CD8-positive, alpha-beta memory T cell (primary cell): ENCODE measurements at regions not wholly inside any gene's neighbourhood (a gene's known extent, or its start where the extent isn't known, plus 50 kb on each side); places are given as distances from the start of the nearest gene placed in this dataset.
"Not testable (repeated sequence)": the region's sequence is repeated elsewhere in the genome, so short reads cannot be mapped to it uniquely, and the experiment has no call there.

Source experiments
- CTCF ChIA-PET: fragments of 350-600 bp; sonication (Branson Sonifier 250); formaldehyde crosslinking; loops from one replicate; lab custom pipeline; 2021; ENCODE audit warnings: antibody characterized with exemption; lab: Charles Lee
- POLR2A ChIA-PET: fragments of 350-600 bp; sonication (Branson Sonifier 250); formaldehyde crosslinking; loops from one replicate; lab custom pipeline; 2021; ENCODE audit warnings: antibody characterized with exemption; lab: Charles Lee
- DNase-seq, 5 donors: peaks; one replicate each; pipeline versions ENCODE4 v3.0.0 to v3.0.0-alpha.2; 2020 to 2022; ENCODE audit warnings: mixed read lengths in 1 of 5
- H3K27ac ChIP-seq: one replicate; pipeline ENCODE4 v1.7.0; 2013; ENCODE audit warnings: low read depth, mild to moderate bottlenecking, low read length, moderate library complexity
- H3K27me3 ChIP-seq: 2 replicates; pipeline ENCODE4 v1.7.0; 2013; ENCODE audit warnings: low read length, mild to moderate bottlenecking; ENCODE audit not compliant: insufficient read depth, poor library complexity, severe bottlenecking
- H3K36me3 ChIP-seq: 2 replicates; pipeline ENCODE4 v1.7.0; 2013; ENCODE audit warnings: mild to moderate bottlenecking, low read length, moderate library complexity; ENCODE audit not compliant: insufficient read depth
- H3K4me1 ChIP-seq: 2 replicates; pipeline ENCODE4 v1.7.0; 2013; ENCODE audit warnings: mild to moderate bottlenecking, low read length, moderate library complexity; ENCODE audit not compliant: insufficient read depth
- H3K4me3 ChIP-seq: 2 replicates; pipeline ENCODE4 v1.7.0; 2013; ENCODE audit warnings: mild to moderate bottlenecking, low read length
- H3K9me3 ChIP-seq: 2 replicates; pipeline ENCODE4 v1.7.0; 2013; ENCODE audit warnings: mild to moderate bottlenecking, low read length
- H3K27ac Mint-ChIP-seq, 8 donors: one replicate each; pipeline ENCODE4 v1.8.0; 2020 to 2021; ENCODE audit warnings: mixed read lengths in 8 of 8, mild to moderate bottlenecking in 6 of 8, inconsistent platforms in 3 of 8, moderate library complexity in 3 of 8
- H3K27me3 Mint-ChIP-seq, 2 donors: one replicate each; pipeline ENCODE4 v1.8.0; 2020 to 2021; ENCODE audit warnings: mixed read lengths in 2 of 2, mild to moderate bottlenecking in 1 of 2, moderate library complexity in 1 of 2
- H3K36me3 Mint-ChIP-seq, 3 donors: one replicate each; pipeline ENCODE4 v1.8.0; 2020 to 2021; ENCODE audit warnings: mixed read lengths in 3 of 3, inconsistent platforms in 1 of 3, mild to moderate bottlenecking in 1 of 3
- H3K4me1 Mint-ChIP-seq, 3 donors: one replicate each; pipeline ENCODE4 v1.8.0; 2020 to 2021; ENCODE audit warnings: mixed read lengths in 3 of 3, inconsistent platforms in 1 of 3, mild to moderate bottlenecking in 1 of 3
- H3K4me3 Mint-ChIP-seq, 7 donors: one replicate each; pipeline ENCODE4 v1.8.0; 2020 to 2021; ENCODE audit warnings: mixed read lengths in 7 of 7, mild to moderate bottlenecking in 6 of 7, moderate library complexity in 4 of 7, inconsistent platforms in 2 of 7
- H3K9me3 Mint-ChIP-seq, 5 donors: one replicate each; pipeline ENCODE4 v1.8.0; 2020 to 2022; ENCODE audit warnings: mixed read lengths in 5 of 5, mild to moderate bottlenecking in 3 of 5, moderate library complexity in 2 of 5, inconsistent platforms in 1 of 5

DNA sequence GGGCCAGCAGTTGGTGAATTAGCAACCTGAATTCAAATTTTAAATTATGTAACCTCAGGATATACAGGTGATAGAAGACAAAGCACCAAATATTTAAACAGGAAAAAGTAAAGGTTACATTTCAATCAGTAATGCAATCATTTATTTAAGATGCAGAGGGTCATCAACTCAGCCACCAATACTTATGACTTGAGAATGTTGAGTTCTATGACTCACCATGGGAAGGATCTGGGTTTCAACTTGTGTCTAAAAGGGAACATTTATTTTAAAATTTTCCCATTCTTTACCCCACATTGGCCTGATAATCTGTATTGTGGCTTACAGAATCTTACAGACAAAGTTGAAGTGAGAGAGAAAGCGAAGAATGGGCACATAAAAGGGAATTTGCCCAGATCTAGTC is 418.0 kb downstream of the NDFIP2 start:
- Histone ChIP-seq H3K27ac (no peak overlapping the region), H3K27me3 (no peaks in the 10 kb centered on the region), H3K4me1 (no peaks in the 10 kb centered on the region), H3K4me3 (no peak overlapping the region), H3K9me3 (no peaks in the 10 kb centered on the region), H3K36me3 (no peaks in the 10 kb centered on the region)
- no peaks in the 10 kb centered on the region for H3K36me3 Mint-ChIP-seq
- H3K4me3 Mint-ChIP-seq = no peak overlapping the region
- ChIA-PET POLR2A (no interaction called here), CTCF (no interaction called here)
- DNase-seq = no peak
- no peaks in the 10 kb centered on the region for H3K27me3 Mint-ChIP-seq
- no peaks in the 10 kb centered on the region for H3K9me3 Mint-ChIP-seq
- no peaks in the 10 kb centered on the region for H3K4me1 Mint-ChIP-seq
- no peak overlapping the region for H3K27ac Mint-ChIP-seq

DNA sequence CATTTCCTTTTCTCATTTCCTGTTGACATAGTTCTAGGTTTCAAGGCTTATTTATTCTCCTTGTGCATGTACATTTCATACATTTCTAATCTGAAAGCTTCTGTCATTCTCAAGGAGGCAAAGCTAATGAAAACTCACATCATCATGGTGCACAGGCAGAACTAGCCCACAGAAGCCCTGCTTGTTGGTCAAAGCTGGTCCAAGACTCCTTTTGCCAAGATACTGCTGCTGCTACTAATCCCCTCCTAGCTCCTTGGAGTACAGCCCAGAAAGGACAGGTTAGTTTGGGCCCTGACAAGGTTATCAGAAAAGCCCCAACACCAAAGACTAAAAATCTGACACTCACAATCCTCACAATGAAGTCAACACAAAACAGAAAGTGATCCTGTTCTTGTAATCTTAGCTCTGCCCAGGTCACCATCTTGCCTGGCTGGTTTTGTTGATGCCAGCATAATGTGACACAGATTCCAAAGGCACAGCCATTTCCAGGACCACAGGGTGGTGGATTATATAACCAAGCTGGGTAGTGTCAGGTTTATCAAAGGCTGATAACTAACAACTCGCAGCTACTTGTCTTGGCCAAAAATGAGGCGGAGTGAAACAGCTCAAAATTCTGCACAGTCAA is 417.4 kb downstream of the NDFIP2 start:
- CTCF ChIA-PET = no interaction called here
- DNase-seq = no peak
- Histone ChIP-seq H3K9me3 (no peaks in the 10 kb centered on the region), H3K4me3 (no peak overlapping the region), H3K36me3 (no peaks in the 10 kb centered on the region), H3K4me1 (no peaks in the 10 kb centered on the region), H3K27ac (no peak overlapping the region), H3K27me3 (no peaks in the 10 kb centered on the region)
- POLR2A ChIA-PET = no interaction called here
- no peaks in the 10 kb centered on the region for H3K36me3 Mint-ChIP-seq
- no peaks in the 10 kb centered on the region for H3K27me3 Mint-ChIP-seq
- H3K4me3 Mint-ChIP-seq = no peak overlapping the region
- H3K4me1 Mint-ChIP-seq = no peaks in the 10 kb centered on the region
- H3K9me3 Mint-ChIP-seq = no peaks in the 10 kb centered on the region
- H3K27ac Mint-ChIP-seq = no peak overlapping the region

- H3K4me1 ChIP-seq = no peaks in the 10 kb centered on the region
- H3K27me3 Mint-ChIP-seq = peaks cover 0 to 3% of the 10 kb centered on the region in 2 donors
Observed at GRCh38 chr13:79896851-79897250, 415.9 kb downstream of the NDFIP2 start.

DNA sequence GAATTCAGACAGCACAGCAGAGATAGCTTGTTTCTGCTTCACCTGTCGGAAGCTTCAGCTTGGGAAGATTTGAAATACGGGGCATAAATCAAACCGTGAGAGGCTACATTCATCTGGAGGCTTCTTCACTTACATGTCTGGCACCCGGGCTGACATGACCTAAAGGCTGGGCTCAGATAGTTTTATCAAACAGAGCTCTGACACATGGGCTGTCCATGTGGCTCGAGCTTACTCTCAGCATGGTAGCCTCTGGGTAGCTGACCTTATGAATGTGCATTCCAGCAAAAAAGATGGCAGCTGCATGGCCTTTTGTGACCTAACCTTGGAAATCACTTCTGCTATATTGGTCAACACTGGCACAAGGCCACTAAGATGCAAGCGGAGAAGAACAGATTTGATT is 414.5 kb downstream of the NDFIP2 start:
- Mint-ChIP-seq H3K4me1 (no peaks in the 10 kb centered on the region), H3K9me3 (no peaks in the 10 kb centered on the region), H3K27ac (no peak overlapping the region), H3K4me3 (no peak overlapping the region), H3K27me3 (peaks cover 0 to 3% of the 10 kb centered on the region in 2 donors), H3K36me3 (no peaks in the 10 kb centered on the region)
- no peaks in the 10 kb centered on the region for H3K27me3 ChIP-seq
- DNase-seq = no peak
- H3K27ac ChIP-seq = no peak overlapping the region
- no peak overlapping the region for H3K4me3 ChIP-seq
- no peaks in the 10 kb centered on the region for H3K4me1 ChIP-seq
- ChIA-PET POLR2A (no interaction called here), CTCF (no interaction called here)
- no peaks in the 10 kb centered on the region for H3K9me3 ChIP-seq
- H3K36me3 ChIP-seq = no peaks in the 10 kb centered on the region

More at GRCh38 chr13:79896851-79897250, 415.9 kb downstream of the NDFIP2 start:
- Histone ChIP-seq H3K27ac (no peak overlapping the region), H3K36me3 (no peaks in the 10 kb centered on the region), H3K4me3 (no peak overlapping the region), H3K27me3 (no peaks in the 10 kb centered on the region), H3K9me3 (no peaks in the 10 kb centered on the region)
- Mint-ChIP-seq H3K9me3 (no peaks in the 10 kb centered on the region), H3K36me3 (no peaks in the 10 kb centered on the region), H3K4me1 (no peaks in the 10 kb centered on the region), H3K4me3 (no peak overlapping the region), H3K27ac (no peak overlapping the region)
- no peak for DNase-seq
- ChIA-PET CTCF (no interaction called here), POLR2A (no interaction called here)

DNA sequence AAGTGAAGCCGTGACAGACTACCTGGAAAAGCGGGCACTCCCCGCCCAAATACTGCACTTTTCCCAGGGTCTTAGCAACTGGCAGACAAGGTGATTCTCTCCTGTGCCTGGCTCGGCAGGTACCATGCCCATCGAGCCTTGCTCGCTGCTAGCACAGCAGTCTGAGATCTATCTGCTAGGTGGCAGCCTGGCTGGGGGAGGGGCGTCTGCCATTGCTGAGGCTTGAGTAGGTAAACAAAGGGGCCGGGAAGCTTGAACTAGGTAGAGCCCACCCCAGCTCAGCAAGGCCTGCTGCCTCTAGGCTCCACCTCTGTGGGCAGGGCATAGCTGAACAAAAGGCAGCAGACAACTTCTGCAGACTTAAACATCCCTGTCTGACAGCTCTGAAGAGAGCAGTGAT is 406.3 kb downstream of the NDFIP2 start:
- H3K4me1 ChIP-seq, POLR2A ChIA-PET, H3K36me3 ChIP-seq, H3K27ac ChIP-seq, H3K9me3 Mint-ChIP-seq, H3K9me3 ChIP-seq, H3K27ac Mint-ChIP-seq, H3K4me3 Mint-ChIP-seq, CTCF ChIA-PET, DNase-seq, H3K27me3 Mint-ChIP-seq, H3K4me1 Mint-ChIP-seq, H3K27me3 ChIP-seq, H3K4me3 ChIP-seq, H3K36me3 Mint-ChIP-seq: not testable (repeated sequence)

- Mint-ChIP-seq H3K27ac (no peak overlapping the region), H3K4me3 (no peak overlapping the region)
- H3K27ac ChIP-seq = no peak overlapping the region
Observed at GRCh38 chr13:79886601-79887000, 405.6 kb downstream of the NDFIP2 start.

GRCh38 chr13:79884890-79885289 is 403.9 kb downstream of the NDFIP2 start:
- Histone ChIP-seq H3K27me3 (no peaks in the 10 kb centered on the region), H3K27ac (no peak overlapping the region), H3K4me1 (no peaks in the 10 kb centered on the region), H3K36me3 (no peaks in the 10 kb centered on the region), H3K9me3 (no peaks in the 10 kb centered on the region), H3K4me3 (no peak overlapping the region)
- Mint-ChIP-seq H3K4me1 (no peaks in the 10 kb centered on the region), H3K27ac (no peak overlapping the region), H3K27me3 (no peaks in the 10 kb centered on the region), H3K9me3 (peaks cover 0 to 3% (median 0%) of the 10 kb centered on the region in 5 donors), H3K4me3 (no peak overlapping the region), H3K36me3 (no peaks in the 10 kb centered on the region)
- ChIA-PET POLR2A (no interaction called here), CTCF (no interaction called here)
- no peak for DNase-seq

More at GRCh38 chr13:79886601-79887000, 405.6 kb downstream of the NDFIP2 start:
- Histone ChIP-seq H3K4me3 (no peak overlapping the region), H3K4me1 (no peaks in the 10 kb centered on the region), H3K27me3 (no peaks in the 10 kb centered on the region), H3K9me3 (no peaks in the 10 kb centered on the region), H3K36me3 (no peaks in the 10 kb centered on the region)
- CTCF ChIA-PET = no interaction called here
- H3K9me3 Mint-ChIP-seq = peaks cover 0 to 3% (median 0%) of the 10 kb centered on the region in 5 donors
- POLR2A ChIA-PET = no interaction called here
- H3K27me3 Mint-ChIP-seq = no peaks in the 10 kb centered on the region
- no peak for DNase-seq
- no peaks in the 10 kb centered on the region for H3K36me3 Mint-ChIP-seq
- H3K4me1 Mint-ChIP-seq = no peaks in the 10 kb centered on the region

DNA sequence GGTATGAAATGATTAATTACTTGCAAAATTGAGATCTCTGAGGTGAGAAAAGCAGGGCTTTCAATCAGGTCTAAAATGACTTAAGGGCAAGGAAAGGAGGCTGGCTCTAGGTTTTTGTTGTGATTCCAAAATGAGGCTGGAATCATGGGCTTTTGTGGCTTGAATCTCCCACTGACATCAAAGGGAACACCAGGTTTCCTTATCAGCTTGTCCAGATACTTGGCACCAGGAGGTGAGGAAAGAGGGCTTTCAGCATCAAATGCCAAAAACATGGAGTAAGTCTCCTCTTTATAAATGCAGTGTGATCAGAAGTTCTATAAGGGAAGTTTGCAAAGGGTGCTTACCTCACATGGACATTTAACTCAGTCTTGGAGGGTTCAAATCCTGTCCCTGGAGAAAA is 402.3 kb downstream of the NDFIP2 start:
- DNase-seq = no peak
- H3K36me3 ChIP-seq = no peaks in the 10 kb centered on the region
- no peaks in the 10 kb centered on the region for H3K4me1 ChIP-seq

More for the DNA sequence above, 402.3 kb downstream of the NDFIP2 start:
- H3K9me3 Mint-ChIP-seq = peaks cover 0 to 3% (median 0%) of the 10 kb centered on the region in 5 donors
- Histone ChIP-seq H3K4me3 (no peak overlapping the region), H3K27ac (no peak overlapping the region), H3K9me3 (no peaks in the 10 kb centered on the region), H3K27me3 (no peaks in the 10 kb centered on the region)
- H3K4me3 Mint-ChIP-seq = no peak overlapping the region
- H3K36me3 Mint-ChIP-seq = no peaks in the 10 kb centered on the region
- CTCF ChIA-PET = no interaction called here
- H3K27ac Mint-ChIP-seq = no peak overlapping the region
- no peaks in the 10 kb centered on the region for H3K4me1 Mint-ChIP-seq
- no peaks in the 10 kb centered on the region for H3K27me3 Mint-ChIP-seq
- POLR2A ChIA-PET = no interaction called here
